OCI-LY1 (cell line): ENCODE measurements at regions not wholly inside any gene's neighbourhood (a gene's known extent, or its start where the extent isn't known, plus 50 kb on each side); places are given as distances from the start of the nearest gene placed in this dataset.

Source experiments
- H2AFZ ChIP-seq: fragments of 200-600 bp; sonication (generic), shearing (Covaris generic); 2 replicates; pipeline ENCODE4 v1.6.0; 2014; ENCODE audit warnings: antibody characterized with exemption, mild to moderate bottlenecking, low read length
- H3F3A ChIP-seq: fragments of 200-600 bp; sonication (generic), shearing (Covaris generic); 2 replicates; pipeline ENCODE4 v1.6.0; 2014; ENCODE audit warnings: mild to moderate bottlenecking, antibody characterized with exemption, low read length, moderate library complexity; ENCODE audit not compliant: insufficient read depth
- H3K27ac ChIP-seq: fragments of 200-600 bp; sonication (generic); 2 replicates; pipeline ENCODE4 v1.5.1; 2014; ENCODE audit warnings: low read length, mixed run types, mild to moderate bottlenecking, low read depth; ENCODE audit not compliant: poor library complexity, severe bottlenecking
- H3K27me3 ChIP-seq: fragments of 200-600 bp; sonication (generic); 2 replicates; pipeline ENCODE4 v1.6.0; 2014; ENCODE audit warnings: antibody characterized with exemption, mild to moderate bottlenecking, low read length, moderate library complexity; ENCODE audit not compliant: insufficient read depth
- H3K36me3 ChIP-seq: fragments of 200-600 bp; sonication (generic); 2 replicates; pipeline ENCODE4 v1.6.1; 2014; ENCODE audit warnings: mild to moderate bottlenecking, antibody characterized with exemption, low read length, moderate library complexity, mixed read lengths; ENCODE audit not compliant: insufficient read depth
- H3K4me1 ChIP-seq: fragments of 200-600 bp; sonication (generic); 2 replicates; pipeline ENCODE4 v1.5.1; 2014; ENCODE audit warnings: mild to moderate bottlenecking, low read length, moderate library complexity; ENCODE audit not compliant: insufficient read depth, severe bottlenecking
- H3K4me2 ChIP-seq: fragments of 200-600 bp; sonication (generic), shearing (Covaris generic); 2 replicates; pipeline ENCODE4 v1.6.1; 2014; ENCODE audit warnings: low read length
- H3K4me3 ChIP-seq: fragments of 200-600 bp; sonication (generic); 2 replicates; pipeline ENCODE4 v1.5.1; 2014; ENCODE audit warnings: low read length, low read depth, mild to moderate bottlenecking, mixed read lengths; ENCODE audit not compliant: poor library complexity, severe bottlenecking
- H3K79me2 ChIP-seq: fragments of 200-600 bp; shearing (Covaris generic); 2 replicates; pipeline ENCODE4 v1.6.1; 2016; ENCODE audit warnings: mixed run types, low read length, mixed read lengths; ENCODE audit not compliant: insufficient read depth
- H3K9ac ChIP-seq: fragments of 200-600 bp; sonication (generic), shearing (Covaris generic); 2 replicates; pipeline ENCODE4 v1.6.1; 2014; ENCODE audit warnings: mild to moderate bottlenecking, low read length, mixed read lengths
- H3K9me2 ChIP-seq: fragments of 200-600 bp; sonication (generic), shearing (Covaris generic); 2 replicates; pipeline ENCODE4 v1.6.1; 2014; ENCODE audit warnings: low read depth, mild to moderate bottlenecking, low read length, mixed read lengths
- H3K9me3 ChIP-seq: fragments of 200-600 bp; shearing (Covaris generic); 2 replicates; pipeline ENCODE4 v1.6.1; 2014; ENCODE audit warnings: low read length, mixed read lengths
- H4K20me1 ChIP-seq: fragments of 200-600 bp; sonication (generic), shearing (Covaris generic); 2 replicates; pipeline ENCODE4 v1.6.0; 2016; ENCODE audit warnings: mild to moderate bottlenecking, low read length; ENCODE audit not compliant: insufficient read depth
- EZH2 ChIP-seq: fragments of 200-600 bp; sonication (generic), shearing (Covaris generic); IDR thresholded peaks from 2 replicates; pipeline ENCODE4 v1.8.0; 2017; ENCODE audit warnings: borderline replicate concordance, mixed run types, mild to moderate bottlenecking, antibody characterized with exemption, low read length, moderate library complexity, mixed read lengths
- TF ChIP-seq, protein P1 (sequence below): fragments of 200-600 bp; sonication (generic), shearing (Covaris generic); IDR thresholded peaks from 2 replicates; pipeline ENCODE4 v1.5.1; 2017; ENCODE audit warnings: mild to moderate bottlenecking, antibody characterized with exemption, low read length, moderate library complexity, mixed read lengths

- Histone ChIP-seq H3K4me2 (no peak overlapping the region), H4K20me1 (no peaks in the 10 kb centered on the region), H3K4me3 (no peak overlapping the region), H3K79me2 (no peaks in the 10 kb centered on the region), H3K9ac (no peak overlapping the region), H3K4me1 (no peaks in the 10 kb centered on the region), H3K27me3 (no peaks in the 10 kb centered on the region), H3K9me3 (peaks cover 8% of the 10 kb centered on the region; the same call in 1 of the 2 replicates), H3K27ac (no peak overlapping the region), H3K9me2 (no peaks in the 10 kb centered on the region), H2AFZ (no peak overlapping the region), H3K36me3 (no peaks in the 10 kb centered on the region; the same call in 1 of the 2 replicates), H3F3A (no peaks in the 10 kb centered on the region)
- no peak for TF ChIP-seq EZH2
- TF ChIP-seq, protein P1, sequence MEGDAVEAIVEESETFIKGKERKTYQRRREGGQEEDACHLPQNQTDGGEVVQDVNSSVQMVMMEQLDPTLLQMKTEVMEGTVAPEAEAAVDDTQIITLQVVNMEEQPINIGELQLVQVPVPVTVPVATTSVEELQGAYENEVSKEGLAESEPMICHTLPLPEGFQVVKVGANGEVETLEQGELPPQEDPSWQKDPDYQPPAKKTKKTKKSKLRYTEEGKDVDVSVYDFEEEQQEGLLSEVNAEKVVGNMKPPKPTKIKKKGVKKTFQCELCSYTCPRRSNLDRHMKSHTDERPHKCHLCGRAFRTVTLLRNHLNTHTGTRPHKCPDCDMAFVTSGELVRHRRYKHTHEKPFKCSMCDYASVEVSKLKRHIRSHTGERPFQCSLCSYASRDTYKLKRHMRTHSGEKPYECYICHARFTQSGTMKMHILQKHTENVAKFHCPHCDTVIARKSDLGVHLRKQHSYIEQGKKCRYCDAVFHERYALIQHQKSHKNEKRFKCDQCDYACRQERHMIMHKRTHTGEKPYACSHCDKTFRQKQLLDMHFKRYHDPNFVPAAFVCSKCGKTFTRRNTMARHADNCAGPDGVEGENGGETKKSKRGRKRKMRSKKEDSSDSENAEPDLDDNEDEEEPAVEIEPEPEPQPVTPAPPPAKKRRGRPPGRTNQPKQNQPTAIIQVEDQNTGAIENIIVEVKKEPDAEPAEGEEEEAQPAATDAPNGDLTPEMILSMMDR: no peak
Observed at GRCh38 chr1:221949996-221950395, 208.1 kb upstream of the DUSP10 start.

DNA sequence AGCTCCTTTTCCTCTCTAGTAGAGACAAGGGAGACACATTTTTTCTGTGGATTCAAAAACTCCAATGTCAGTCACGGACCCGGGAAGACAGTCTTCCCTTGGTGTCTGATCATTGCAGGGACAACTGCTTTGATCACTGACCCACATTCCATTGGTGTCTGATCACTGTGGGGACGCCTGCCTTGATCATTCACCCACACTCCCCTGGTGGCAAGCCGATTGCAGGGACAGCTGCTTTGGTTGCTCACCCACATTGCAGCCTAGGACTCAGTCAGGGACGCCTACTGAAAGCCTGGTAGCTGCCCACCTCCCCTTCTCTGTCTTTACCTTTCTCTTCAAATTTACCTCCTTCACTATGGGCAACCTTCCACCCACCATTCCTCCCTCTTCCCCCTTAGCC is 206.6 kb upstream of the DUSP10 start:
- no peaks in the 10 kb centered on the region for H3K9me2 ChIP-seq
- H3K9ac ChIP-seq: no peak overlapping the region
- no peak overlapping the region for H3K27ac ChIP-seq
- TF ChIP-seq, protein P1: no peak
- TF ChIP-seq EZH2: no peak
- no peak overlapping the region for H2AFZ ChIP-seq
- H3F3A ChIP-seq: no peaks in the 10 kb centered on the region
- peaks cover 8% of the 10 kb centered on the region; the same call in 1 of the 2 replicates for H3K9me3 ChIP-seq
- no peak overlapping the region for H3K4me3 ChIP-seq
- H3K4me1 ChIP-seq: no peaks in the 10 kb centered on the region
- H3K27me3 ChIP-seq: no peaks in the 10 kb centered on the region
- H3K79me2 ChIP-seq: no peaks in the 10 kb centered on the region
- no peaks in the 10 kb centered on the region; the same call in 1 of the 2 replicates for H3K36me3 ChIP-seq
- no peak overlapping the region for H3K4me2 ChIP-seq
- no peaks in the 10 kb centered on the region for H4K20me1 ChIP-seq

DNA sequence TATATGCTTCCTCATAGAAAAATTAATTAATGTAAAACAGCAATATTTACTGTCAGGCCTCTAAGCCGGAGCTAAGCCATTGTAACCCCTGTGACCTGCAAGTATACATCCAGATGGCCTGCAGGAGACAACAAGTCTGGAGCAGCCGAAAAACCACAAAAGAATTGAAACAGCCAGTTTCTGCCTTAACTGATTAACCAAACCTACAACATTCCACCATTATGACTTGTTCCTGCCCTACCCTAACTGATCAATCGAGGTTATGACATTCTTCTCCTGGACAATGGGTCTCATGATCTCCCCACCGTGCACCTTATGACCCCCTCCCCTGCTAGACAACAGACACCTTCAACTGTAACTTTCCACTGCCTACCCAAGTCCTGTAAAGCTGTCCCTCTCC is 205.8 kb upstream of the DUSP10 start:
- no peak for TF ChIP-seq EZH2
- TF ChIP-seq, protein P1: no peak
- no peak overlapping the region for H2AFZ ChIP-seq
- no peak overlapping the region for H3K4me3 ChIP-seq

More for the DNA sequence above, 205.8 kb upstream of the DUSP10 start:
- Histone ChIP-seq H3K9me3 (peaks cover 8% of the 10 kb centered on the region; the same call in 1 of the 2 replicates), H3K9ac (no peak overlapping the region), H3K27ac (no peak overlapping the region), H3K9me2 (no peaks in the 10 kb centered on the region), H3K4me2 (no peak overlapping the region), H3F3A (no peaks in the 10 kb centered on the region), H3K27me3 (no peaks in the 10 kb centered on the region), H3K36me3 (no peaks in the 10 kb centered on the region; the same call in 1 of the 2 replicates), H3K79me2 (no peaks in the 10 kb centered on the region), H3K4me1 (no peaks in the 10 kb centered on the region), H4K20me1 (no peaks in the 10 kb centered on the region)
